ENCODE measurements at regions not wholly inside any gene's neighbourhood (a gene's known extent, or its start where the extent isn't known, plus 50 kb on each side); places are given as distances from the start of the nearest gene placed in this dataset.

DNA sequence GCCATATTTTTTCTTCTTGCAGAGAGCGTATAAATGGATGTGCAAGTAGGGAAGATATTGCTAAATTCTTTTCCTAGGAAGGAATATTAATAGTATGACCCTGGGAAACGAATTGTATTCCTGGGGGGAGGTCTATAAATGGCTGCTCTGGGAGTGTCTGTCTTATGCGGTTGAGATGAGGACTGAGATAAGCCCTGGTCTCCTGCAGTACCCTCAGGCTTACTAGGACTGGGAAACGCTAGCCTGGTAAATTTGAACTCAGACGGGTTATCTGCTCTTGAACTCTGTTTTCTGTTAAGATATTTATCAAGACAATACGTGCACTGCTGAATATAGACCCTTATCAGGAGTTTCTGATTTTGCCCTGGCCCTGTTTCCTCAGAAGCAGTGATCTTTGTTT, 1126.4 kb upstream of the C9orf72 start:
- Histone ChIP-seq H2AFZ (ENCODE audit: low read length) (no peak overlapping the region), H3K79me2 (ENCODE audit: insufficient read depth, low read length) (no peaks in the 10 kb centered on the region)

More for the DNA sequence above, 1126.4 kb upstream of the C9orf72 start:
- H3K36me3 Mint-ChIP-seq (ENCODE audit: insufficient read depth in 1 of 3, low read depth in 3 of 3): peaks cover 14 to 28% (median 17%) of the 10 kb centered on the region in 3 experiments; a peak in 6 of 7 replicates
- no peaks in the 10 kb centered on the region for H3K27me3 ChIP-seq (ENCODE audit: insufficient read depth, low read length)
- no peak overlapping the region for H4K91ac ChIP-seq (ENCODE audit: insufficient read length, low read depth, low read length)
- no peak overlapping the region for H3K9ac ChIP-seq (ENCODE audit: extremely low read depth, insufficient read length, low read length)
- no peaks in the 10 kb centered on the region for H4K20me1 ChIP-seq (ENCODE audit: control insufficient read depth, insufficient read depth, insufficient read length)
- H3K9me3 Mint-ChIP-seq: peaks cover 14 to 18% of the 10 kb centered on the region in 2 experiments; a peak in 4 of 5 replicates
- no peak for DNase-seq
- H3K23ac ChIP-seq (ENCODE audit: insufficient read length, low read depth, low read length): no peak overlapping the region
- H3K4me3 Mint-ChIP-seq: no peak overlapping the region
- H3K4ac ChIP-seq (ENCODE audit: low read depth, low read length): no peak overlapping the region
- TF ChIP-seq, protein P1, sequence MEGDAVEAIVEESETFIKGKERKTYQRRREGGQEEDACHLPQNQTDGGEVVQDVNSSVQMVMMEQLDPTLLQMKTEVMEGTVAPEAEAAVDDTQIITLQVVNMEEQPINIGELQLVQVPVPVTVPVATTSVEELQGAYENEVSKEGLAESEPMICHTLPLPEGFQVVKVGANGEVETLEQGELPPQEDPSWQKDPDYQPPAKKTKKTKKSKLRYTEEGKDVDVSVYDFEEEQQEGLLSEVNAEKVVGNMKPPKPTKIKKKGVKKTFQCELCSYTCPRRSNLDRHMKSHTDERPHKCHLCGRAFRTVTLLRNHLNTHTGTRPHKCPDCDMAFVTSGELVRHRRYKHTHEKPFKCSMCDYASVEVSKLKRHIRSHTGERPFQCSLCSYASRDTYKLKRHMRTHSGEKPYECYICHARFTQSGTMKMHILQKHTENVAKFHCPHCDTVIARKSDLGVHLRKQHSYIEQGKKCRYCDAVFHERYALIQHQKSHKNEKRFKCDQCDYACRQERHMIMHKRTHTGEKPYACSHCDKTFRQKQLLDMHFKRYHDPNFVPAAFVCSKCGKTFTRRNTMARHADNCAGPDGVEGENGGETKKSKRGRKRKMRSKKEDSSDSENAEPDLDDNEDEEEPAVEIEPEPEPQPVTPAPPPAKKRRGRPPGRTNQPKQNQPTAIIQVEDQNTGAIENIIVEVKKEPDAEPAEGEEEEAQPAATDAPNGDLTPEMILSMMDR (conservative IDR thresholded peaks at IDR 0.05): no peak
- H3K27ac Mint-ChIP-seq: no peak overlapping the region
- no peak overlapping the region for H3K18ac ChIP-seq (ENCODE audit: insufficient read length, low read depth, low read length)
- H3K4me1 Mint-ChIP-seq: no peaks in the 10 kb centered on the region
- no peak overlapping the region for H2BK15ac ChIP-seq (ENCODE audit: low read depth, low read length)
- no peak overlapping the region for H3T11ph ChIP-seq (ENCODE audit: low read length)
- H3K27me3 Mint-ChIP-seq (ENCODE audit: low read depth): no peaks in the 10 kb centered on the region; the same call in 1 of the 2 replicates
- no peak overlapping the region for H3K56ac ChIP-seq (ENCODE audit: insufficient read length, low read depth, low read length)
- no peak overlapping the region for H2BK12ac ChIP-seq (ENCODE audit: insufficient read length, low read depth, low read length)
- no peak overlapping the region for H2BK20ac ChIP-seq (ENCODE audit: low read depth, low read length, poor library complexity, severe bottlenecking)
- no peak overlapping the region for H2BK120ac ChIP-seq (ENCODE audit: low read depth, low read length, poor library complexity, severe bottlenecking)
- no peak overlapping the region for H3K14ac ChIP-seq (ENCODE audit: insufficient read depth, low read length)
- no peaks in the 10 kb centered on the region for H3K79me1 ChIP-seq (ENCODE audit: insufficient read depth, low read depth, low read length, poor library complexity, severe bottlenecking)
- H3K4me1 ChIP-seq (ENCODE audit: insufficient read depth, low read length): no peaks in the 10 kb centered on the region
- H4K5ac ChIP-seq (ENCODE audit: insufficient read length, low read depth, low read length): no peak overlapping the region
- WGBS (ENCODE audit: extremely low coverage, insufficient read length, low lambda C conversion rate): no CpG with 5 or more reads among the region's 6 CpGs
- H4K8ac ChIP-seq (replicated peaks; ENCODE audit: insufficient read length, low read depth, low read length): no peak overlapping the region
- no peak overlapping the region for H3K4me2 ChIP-seq (ENCODE audit: insufficient read depth, insufficient read length, low read length)
- H2AK5ac ChIP-seq (ENCODE audit: insufficient read length, low read length): no peak overlapping the region
- H2BK5ac ChIP-seq (ENCODE audit: insufficient read length, low read length): no peak overlapping the region
- H3K9me3 ChIP-seq (ENCODE audit: control insufficient read depth, low read depth, low read length): no peaks in the 10 kb centered on the region
- no peaks in the 10 kb centered on the region for H3K23me2 ChIP-seq (ENCODE audit: insufficient read length, low read depth, low read length, poor library complexity, severe bottlenecking)
- no peak overlapping the region for H3K27ac ChIP-seq (ENCODE audit: insufficient read length, low read depth, low read length)

Measured in H9 (cell line).